C4-2B (cell line): ENCODE measurements at regions not wholly inside any gene's neighbourhood (a gene's known extent, or its start where the extent isn't known, plus 50 kb on each side); places are given as distances from the start of the nearest gene placed in this dataset.

Experiments used
- H3K27ac ChIP-seq: fragments of 450-650 bp; 2 replicates; pipeline ENCODE4 v1.5.1; 2017
- ZFX ChIP-seq: fragments of 450-650 bp; IDR thresholded peaks from 2 replicates; pipeline ENCODE4 v1.6.1; 2017
- TF ChIP-seq, protein P1 (sequence below): fragments of 450-650 bp; conservative IDR thresholded peaks from 2 replicates; pipeline ENCODE4 v1.5.1; 2017; ENCODE audit warnings: mild to moderate bottlenecking

GRCh38 chr4:28373191-28373590 is 1512.5 kb downstream of the STIM2 start:
- TF ChIP-seq, protein P1, sequence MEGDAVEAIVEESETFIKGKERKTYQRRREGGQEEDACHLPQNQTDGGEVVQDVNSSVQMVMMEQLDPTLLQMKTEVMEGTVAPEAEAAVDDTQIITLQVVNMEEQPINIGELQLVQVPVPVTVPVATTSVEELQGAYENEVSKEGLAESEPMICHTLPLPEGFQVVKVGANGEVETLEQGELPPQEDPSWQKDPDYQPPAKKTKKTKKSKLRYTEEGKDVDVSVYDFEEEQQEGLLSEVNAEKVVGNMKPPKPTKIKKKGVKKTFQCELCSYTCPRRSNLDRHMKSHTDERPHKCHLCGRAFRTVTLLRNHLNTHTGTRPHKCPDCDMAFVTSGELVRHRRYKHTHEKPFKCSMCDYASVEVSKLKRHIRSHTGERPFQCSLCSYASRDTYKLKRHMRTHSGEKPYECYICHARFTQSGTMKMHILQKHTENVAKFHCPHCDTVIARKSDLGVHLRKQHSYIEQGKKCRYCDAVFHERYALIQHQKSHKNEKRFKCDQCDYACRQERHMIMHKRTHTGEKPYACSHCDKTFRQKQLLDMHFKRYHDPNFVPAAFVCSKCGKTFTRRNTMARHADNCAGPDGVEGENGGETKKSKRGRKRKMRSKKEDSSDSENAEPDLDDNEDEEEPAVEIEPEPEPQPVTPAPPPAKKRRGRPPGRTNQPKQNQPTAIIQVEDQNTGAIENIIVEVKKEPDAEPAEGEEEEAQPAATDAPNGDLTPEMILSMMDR: no peak
- TF ChIP-seq ZFX: no peak

DNA sequence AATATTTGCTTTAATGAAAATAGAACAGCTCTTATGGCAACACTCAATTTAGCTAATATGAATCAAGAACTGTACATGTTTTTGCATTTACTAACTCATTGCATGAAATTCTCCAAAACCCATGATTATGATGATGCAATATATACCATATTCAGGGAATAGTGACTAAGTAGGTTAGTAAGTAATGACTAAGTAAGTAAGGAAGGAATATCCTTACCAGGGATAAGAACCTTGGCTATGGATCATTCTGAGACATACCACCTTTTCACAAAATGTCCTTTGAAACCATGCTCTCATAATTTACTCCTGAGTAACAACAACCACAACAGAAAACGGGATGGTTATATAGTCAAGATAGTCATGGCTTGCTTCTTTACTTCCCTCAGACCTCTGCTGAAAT is 1513.0 kb downstream of the STIM2 start:
- no peak overlapping the region for H3K27ac ChIP-seq

More at GRCh38 chr4:28373191-28373590, 1512.5 kb downstream of the STIM2 start:
- no peak overlapping the region for H3K27ac ChIP-seq

DNA sequence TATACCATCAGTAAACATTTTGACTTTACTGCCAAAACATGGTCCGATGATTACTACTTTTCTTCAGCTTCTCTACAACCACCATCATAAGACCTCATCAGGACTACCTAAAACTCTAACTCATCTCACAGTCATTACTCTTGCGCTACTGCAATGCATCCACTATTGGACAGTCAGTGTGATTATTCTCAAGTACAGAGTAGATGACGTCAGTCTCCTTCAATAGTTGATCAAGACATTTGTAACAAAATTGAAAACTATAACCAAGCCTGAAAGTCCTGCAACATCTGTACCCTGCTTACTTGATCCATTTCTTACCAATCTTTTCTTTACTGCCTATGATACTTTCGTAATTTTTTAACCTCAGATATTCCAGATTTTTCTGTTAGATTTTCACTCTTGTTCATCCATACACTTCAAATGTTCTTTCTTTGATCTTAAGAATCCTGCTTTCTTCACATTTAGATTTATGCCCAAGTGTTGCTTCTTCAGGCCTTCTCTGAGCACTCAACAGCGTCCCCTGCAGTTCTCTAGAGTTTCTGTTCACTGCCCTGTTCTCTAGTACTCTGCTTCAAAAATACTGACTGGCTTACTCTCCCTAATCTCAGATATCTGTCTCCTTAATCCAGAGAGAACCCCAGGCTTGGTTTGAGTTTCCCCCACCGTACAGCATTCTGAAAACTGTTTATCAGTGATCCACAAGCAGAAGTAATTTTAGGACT is 1517.6 kb downstream of the STIM2 start:
- TF ChIP-seq, protein P1: peak; percentile 7
- no peak for TF ChIP-seq ZFX
- H3K27ac ChIP-seq: no peak overlapping the region

More for the DNA sequence above, 1513.0 kb downstream of the STIM2 start:
- no peak for TF ChIP-seq ZFX
- TF ChIP-seq, protein P1: no peak

DNA sequence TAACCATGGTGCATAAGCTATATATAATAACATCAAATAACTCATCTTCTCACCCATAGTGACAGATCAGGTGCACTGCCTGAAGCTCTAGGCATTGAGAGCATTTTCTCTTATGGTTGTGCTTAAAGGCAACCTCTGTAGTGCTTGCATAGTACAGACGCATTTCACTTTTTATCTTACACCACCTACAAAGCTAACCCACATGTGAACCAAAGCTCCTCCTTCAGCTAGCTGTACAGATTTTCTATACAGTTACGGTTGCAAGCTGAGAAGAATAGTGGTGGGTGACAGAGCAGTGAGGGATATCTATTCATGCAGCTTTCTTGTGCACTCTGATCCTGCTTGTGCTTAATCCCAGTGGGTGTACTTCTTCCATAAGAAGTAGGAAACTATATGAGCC is 1525.2 kb downstream of the STIM2 start:
- H3K27ac ChIP-seq: no peak overlapping the region
- TF ChIP-seq, protein P1: no peak
- TF ChIP-seq ZFX: no peak

GRCh38 chr4:28386776-28387175 is 1526.1 kb downstream of the STIM2 start:
- no peak overlapping the region for H3K27ac ChIP-seq
- TF ChIP-seq, protein P1: no peak
- no peak for TF ChIP-seq ZFX

DNA sequence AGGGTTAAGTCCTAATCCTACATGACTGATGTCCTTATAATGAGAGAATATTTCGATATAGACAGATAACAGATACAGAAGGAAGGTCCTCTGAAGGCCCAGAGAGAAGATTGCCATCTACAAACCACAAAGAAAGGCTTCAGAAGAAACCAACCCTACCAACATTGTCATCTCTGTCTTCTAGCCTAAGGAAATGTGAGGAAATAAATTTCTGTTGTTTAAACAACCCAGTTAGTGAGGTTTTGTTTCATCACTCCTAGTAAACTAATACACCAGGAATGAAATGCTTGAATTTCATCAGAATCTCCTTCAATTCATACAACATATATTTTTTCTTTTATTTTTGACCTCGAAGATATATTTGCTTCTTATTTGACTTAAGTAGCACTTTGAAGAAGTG is 1527.8 kb downstream of the STIM2 start:
- H3K27ac ChIP-seq: no peak overlapping the region
- TF ChIP-seq, protein P1: no peak
- no peak for TF ChIP-seq ZFX

DNA sequence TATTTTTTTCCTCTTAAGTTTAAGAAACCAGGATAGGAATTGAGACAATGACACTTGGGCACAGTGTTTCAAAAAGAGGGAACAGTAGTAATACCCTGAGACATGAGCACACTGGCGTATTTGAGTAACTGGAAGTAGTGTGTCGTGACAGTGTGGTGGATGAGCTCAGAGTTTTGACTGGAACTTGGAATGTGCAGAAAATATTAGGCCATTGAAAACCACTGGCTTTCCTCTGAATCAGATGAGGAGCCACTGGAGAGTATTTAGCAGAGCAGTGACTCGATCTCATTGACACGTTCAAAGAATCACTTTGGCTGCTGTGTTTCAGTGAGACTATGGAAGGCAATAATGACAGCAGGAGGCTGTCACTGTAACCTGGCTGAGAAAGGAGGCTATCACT is 1531.2 kb downstream of the STIM2 start:
- H3K27ac ChIP-seq: no peak overlapping the region
- TF ChIP-seq ZFX: no peak
- TF ChIP-seq, protein P1: no peak
